HT-29 (cell line): ENCODE measurements at regions not wholly inside any gene's neighbourhood (a gene's known extent, or its start where the extent isn't known, plus 50 kb on each side); places are given as distances from the start of the nearest gene placed in this dataset.
"Not testable (repeated sequence)": the region's sequence is repeated elsewhere in the genome, so short reads cannot be mapped to it uniquely, and the experiment has no call there.

Experiments used
- DNase-seq: peaks from one replicate; pipeline ENCODE4 v3.0.0-alpha.2; 2015; ENCODE audit warnings: low spot score

- no peak for DNase-seq
Measured at GRCh38 chr16:8115814-8116213, 474.5 kb downstream of the TMEM114 start.

GRCh38 chr16:8114941-8115340, 475.4 kb downstream of the TMEM114 start:
- not testable (repeated sequence) for DNase-seq

GRCh38 chr16:8113843-8114242, 476.5 kb downstream of the TMEM114 start:
- no peak for DNase-seq

GRCh38 chr16:8110572-8111514, 479.5 kb downstream of the TMEM114 start:
- no peak for DNase-seq

GRCh38 chr16:8109510-8110369, 480.6 kb downstream of the TMEM114 start:
- no peak for DNase-seq

GRCh38 chr16:8108991-8109509, 481.3 kb downstream of the TMEM114 start:
- no peak for DNase-seq

- no peak for DNase-seq
Measured at GRCh38 chr16:8107296-8107695, 483.0 kb downstream of the TMEM114 start.

GRCh38 chr16:8103649-8104289, 486.5 kb downstream of the TMEM114 start:
- DNase-seq: no peak

GRCh38 chr16:8099586-8099985, 490.7 kb downstream of the TMEM114 start:
- DNase-seq: no peak

- DNase-seq: no peak
Measured at GRCh38 chr16:8098947-8099512, 491.3 kb downstream of the TMEM114 start.

- no peak for DNase-seq
Measured at GRCh38 chr16:8096211-8096610, 494.1 kb downstream of the TMEM114 start.

- no peak for DNase-seq
Measured at GRCh38 chr16:8094696-8095095, 495.6 kb downstream of the TMEM114 start.

- DNase-seq: no peak
Measured at GRCh38 chr16:8088820-8089338, 501.4 kb downstream of the TMEM114 start.

GRCh38 chr16:8087597-8088289, 502.6 kb downstream of the TMEM114 start:
- DNase-seq: no peak

GRCh38 chr16:8087146-8087545, 503.2 kb downstream of the TMEM114 start:
- DNase-seq: no peak

- no peak for DNase-seq
Measured at GRCh38 chr16:8084882-8085281, 505.4 kb downstream of the TMEM114 start.

- DNase-seq: no peak
Measured at GRCh38 chr16:8084302-8084701, 506.0 kb downstream of the TMEM114 start.

- no peak for DNase-seq
Measured at GRCh38 chr16:8083560-8083959, 506.8 kb downstream of the TMEM114 start.

- DNase-seq: no peak
Measured at GRCh38 chr16:8080817-8081216, 509.5 kb downstream of the TMEM114 start.

- DNase-seq: no peak
Measured at GRCh38 chr16:8075271-8075670, 515.0 kb downstream of the TMEM114 start.

GRCh38 chr16:8070506-8070905, 519.8 kb downstream of the TMEM114 start:
- DNase-seq: no peak
